ENCODE measurements at regions not wholly inside any gene's neighbourhood (a gene's known extent, or its start where the extent isn't known, plus 50 kb on each side); places are given as distances from the start of the nearest gene placed in this dataset.

- H3K9me3 ChIP-seq, result no peaks in the 10 kb centered on the region
- no peak overlapping the region for H3K4me3 ChIP-seq
- TF ChIP-seq POLR2A (IDR thresholded peaks at IDR 0.05), result no peak
- TF ChIP-seq CTCF (IDR thresholded peaks at IDR 0.05), result no peak
- 43% methylated on average over 11 of the region's 11 CpGs for WGBS (ENCODE audit: insufficient coverage, low coverage, low lambda C conversion rate, missing lambda C conversion rate)
- H3K36me3 ChIP-seq, result no peaks in the 10 kb centered on the region
- H3K27me3 ChIP-seq, result no peaks in the 10 kb centered on the region
- no peak for DNase-seq
- intact Hi-C loops (cut with DNase I), result no loop called here
- no peaks in the 10 kb centered on the region for H3K4me1 ChIP-seq
- no peak overlapping the region for H3K27ac ChIP-seq
- ATAC-seq, result no peak
Measured at GRCh38 chr17:79331492-79331891, 256.9 kb downstream of the ENGASE start.

DNA sequence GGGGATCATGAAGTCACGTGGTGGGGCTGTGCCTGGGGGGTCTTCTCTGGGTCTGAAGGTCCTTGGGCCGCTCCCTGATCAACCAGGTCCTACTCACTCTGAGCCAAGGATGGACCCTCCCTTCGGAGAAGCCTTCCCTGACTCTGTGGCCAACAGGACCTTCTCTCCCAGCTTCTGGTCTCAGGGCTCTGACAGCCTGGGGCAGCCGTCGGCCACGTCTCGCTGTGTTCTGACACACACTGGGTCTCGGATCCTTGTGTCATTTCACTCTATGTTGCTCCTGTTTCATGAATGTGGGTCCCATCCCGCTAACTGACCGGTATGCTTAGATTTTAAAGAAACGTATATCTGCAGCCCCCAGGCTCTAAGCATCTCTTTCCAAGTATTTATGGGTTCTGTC, 256.1 kb downstream of the ENGASE start:
- Histone ChIP-seq H3K27me3 (no peaks in the 10 kb centered on the region), H3K4me3 (no peak overlapping the region), H3K27ac (no peak overlapping the region), H3K4me1 (no peaks in the 10 kb centered on the region), H3K9me3 (no peaks in the 10 kb centered on the region), H3K36me3 (no peaks in the 10 kb centered on the region)
- DNase-seq (no peak), ATAC-seq (no peak)
- intact Hi-C loops (cut with DNase I), result no loop called here
- TF ChIP-seq CTCF (IDR thresholded peaks at IDR 0.05) (no peak), POLR2A (IDR thresholded peaks at IDR 0.05) (no peak)
- WGBS (ENCODE audit: insufficient coverage, low coverage, low lambda C conversion rate, missing lambda C conversion rate), result 34% methylated on average over 8 of the region's 11 CpGs

GRCh38 chr17:79330229-79330628, 255.6 kb downstream of the ENGASE start:
- no peaks in the 10 kb centered on the region for H3K9me3 ChIP-seq
- WGBS (ENCODE audit: insufficient coverage, low coverage, low lambda C conversion rate, missing lambda C conversion rate), result 39% methylated on average over 7 of the region's 8 CpGs
- no peaks in the 10 kb centered on the region for H3K4me1 ChIP-seq
- H3K36me3 ChIP-seq, result no peaks in the 10 kb centered on the region
- DNase-seq (no peak), ATAC-seq (no peak)
- intact Hi-C loops (cut with DNase I), result no loop called here
- no peaks in the 10 kb centered on the region for H3K27me3 ChIP-seq
- no peak overlapping the region for H3K27ac ChIP-seq
- TF ChIP-seq CTCF (IDR thresholded peaks at IDR 0.05), result no peak
- no peak for TF ChIP-seq POLR2A (IDR thresholded peaks at IDR 0.05)
- no peak overlapping the region for H3K4me3 ChIP-seq

DNA sequence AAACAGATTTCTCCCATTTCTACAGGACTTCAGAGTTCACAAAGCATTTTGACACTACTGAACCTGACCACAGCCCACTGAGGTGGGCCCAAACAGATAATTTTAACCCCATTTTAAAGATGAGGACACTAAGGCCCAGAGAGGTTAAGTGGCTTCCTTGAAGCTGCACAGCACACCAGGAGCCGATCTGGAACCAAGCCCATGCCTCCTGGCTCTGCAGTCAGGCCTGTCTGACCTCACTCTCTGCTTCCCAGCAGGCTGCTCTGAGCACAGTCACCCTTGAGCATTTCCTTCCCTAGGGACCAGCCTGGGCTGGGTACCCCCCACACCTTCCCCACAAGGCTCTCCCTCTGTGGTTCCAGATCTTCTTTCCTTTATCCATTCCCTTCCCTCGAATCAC, 252.2 kb downstream of the ENGASE start:
- WGBS (ENCODE audit: insufficient coverage, low coverage, low lambda C conversion rate, missing lambda C conversion rate), result 7% methylated on average over 2 of the region's 2 CpGs
- Histone ChIP-seq H3K36me3 (no peaks in the 10 kb centered on the region), H3K4me1 (no peaks in the 10 kb centered on the region), H3K4me3 (no peak overlapping the region), H3K9me3 (no peaks in the 10 kb centered on the region), H3K27ac (no peak overlapping the region), H3K27me3 (no peaks in the 10 kb centered on the region)
- TF ChIP-seq CTCF (IDR thresholded peaks at IDR 0.05) (no peak), POLR2A (IDR thresholded peaks at IDR 0.05) (no peak)
- no peak for ATAC-seq
- DNase-seq, result no peak
- intact Hi-C loops (cut with DNase I), result no loop called here
